PC-9 (cell line): ENCODE measurements at regions not wholly inside any gene's neighbourhood (a gene's known extent, or its start where the extent isn't known, plus 50 kb on each side); places are given as distances from the start of the nearest gene placed in this dataset.

Experiments used
- BruUV-seq: library from RNA; stranded (reverse); fragments of 400-500 nt; replicated peaks from 2 replicates; lab custom pipeline; 2021; lab: Mats Ljungman, UMichigan
- CTCF ChIA-PET: fragments of 300-600 bp; sonication (Branson Sonifier 250); formaldehyde crosslinking; loops from one replicate; lab custom pipeline; 2022; ENCODE audit warnings: antibody characterized with exemption; lab: Charles Lee
- POLR2A ChIA-PET: fragments of 300-600 bp; sonication (Branson Sonifier 250); formaldehyde crosslinking; loops from one replicate; lab custom pipeline; 2022; ENCODE audit warnings: antibody characterized with exemption; ENCODE audit not compliant: unreplicated experiment; lab: Charles Lee
- DNase-seq, 2 experiments: peaks; one replicate each; pipeline versions ENCODE4 v3.0.0 to v3.0.0-alpha.2; 2015 to 2022; ENCODE audit warnings: mixed read lengths in 1 of 2
- H2AFZ ChIP-seq: fragments of 200-600 bp; sonication (generic); 2 replicates; pipeline ENCODE4 v1.8.1; 2017; ENCODE audit warnings: antibody characterized with exemption
- H3F3A ChIP-seq: fragments of 200-600 bp; sonication (generic); 2 replicates; pipeline ENCODE4 v1.8.1; 2017; ENCODE audit warnings: antibody characterized with exemption, mild to moderate bottlenecking, low read depth; ENCODE audit not compliant: insufficient read depth
- H3K27ac ChIP-seq: fragments of 200-600 bp; sonication (generic); 2 replicates; pipeline ENCODE4 v1.6.1; 2016; ENCODE audit warnings: mixed run types
- H3K27me3 ChIP-seq: fragments of 200-600 bp; sonication (generic); 2 replicates; pipeline ENCODE4 v1.6.1; 2016; ENCODE audit warnings: low read depth, mixed run types; ENCODE audit not compliant: insufficient read depth
- H3K36me3 ChIP-seq: fragments of 200-600 bp; sonication (generic); 2 replicates; pipeline ENCODE4 v1.6.1; 2016; ENCODE audit warnings: low read depth, mixed run types
- H3K4me1 ChIP-seq: fragments of 200-600 bp; sonication (generic); replicated peaks from 2 replicates; pipeline ENCODE4 v1.6.1; 2016; ENCODE audit warnings: mixed run types; ENCODE audit not compliant: insufficient read depth
- H3K4me2 ChIP-seq: fragments of 200-600 bp; sonication (generic); 2 replicates; pipeline ENCODE4 v1.6.1; 2017; ENCODE audit warnings: mixed run types
- H3K4me3 ChIP-seq: fragments of 200-600 bp; sonication (generic); 2 replicates; pipeline ENCODE4 v1.6.1; 2016; ENCODE audit warnings: mixed run types
- H3K79me2 ChIP-seq: fragments of 200-600 bp; sonication (generic); 2 replicates; pipeline ENCODE4 v1.6.1; 2017; ENCODE audit warnings: low read depth, mixed run types
- H3K9me2 ChIP-seq: fragments of 200-600 bp; sonication (generic); 2 replicates; pipeline ENCODE4 v1.8.1; 2017; ENCODE audit warnings: mild to moderate bottlenecking; ENCODE audit not compliant: insufficient read depth
- H3K9me3 ChIP-seq: fragments of 200-600 bp; sonication (generic); 2 replicates; pipeline ENCODE4 v1.8.1; 2016; ENCODE audit warnings: low read depth; ENCODE audit not compliant: insufficient read depth
- H4K20me1 ChIP-seq: fragments of 200-600 bp; sonication (generic); 2 replicates; pipeline ENCODE4 v1.8.1; 2017; ENCODE audit not compliant: insufficient read depth
- CTCF ChIP-seq: fragments of 200-600 bp; sonication (generic); conservative IDR thresholded peaks from 2 replicates; pipeline ENCODE4 v1.6.1; 2017; ENCODE audit warnings: mixed run types, antibody characterized with exemption, mild to moderate bottlenecking, moderate library complexity
- EZH2 ChIP-seq: fragments of 200-600 bp; sonication (generic); IDR thresholded peaks from 2 replicates; pipeline ENCODE4 v1.8.0; 2017; ENCODE audit warnings: antibody characterized with exemption, low read depth
- intact Hi-C: fragments of 100-400 bp; cut with micrococcal nuclease; formaldehyde crosslinking; loops from one replicate; pipeline ENCODE4 v1.10.0; 2022; ENCODE audit not compliant: unreplicated experiment

GRCh38 chr18:37920865-37921264 lies 355.3 kb upstream of the CELF4 start:
- Histone ChIP-seq H4K20me1 (no peaks in the 10 kb centered on the region), H3K36me3 (no peaks in the 10 kb centered on the region), H3F3A (no peaks in the 10 kb centered on the region), H3K9me2 (no peaks in the 10 kb centered on the region), H3K27ac (no peak overlapping the region), H3K9me3 (no peaks in the 10 kb centered on the region), H3K27me3 (no peaks in the 10 kb centered on the region), H3K4me2 (no peak overlapping the region), H3K4me1 (no peaks in the 10 kb centered on the region), H3K4me3 (no peak overlapping the region), H2AFZ (no peak overlapping the region), H3K79me2 (no peaks in the 10 kb centered on the region)
- intact Hi-C loops = no loop called here
- TF ChIP-seq CTCF = no peak
- TF ChIP-seq EZH2 = no peak
- BruUV-seq = no TSS peak
- POLR2A ChIA-PET = no interaction called here
- CTCF ChIA-PET = no interaction called here
- DNase-seq = no peak

GRCh38 chr18:37913051-37913450 lies 347.5 kb upstream of the CELF4 start:
- no peaks in the 10 kb centered on the region for H3K9me2 ChIP-seq
- H3K79me2 ChIP-seq = no peaks in the 10 kb centered on the region
- H3K4me1 ChIP-seq = no peaks in the 10 kb centered on the region
- no peaks in the 10 kb centered on the region for H3K36me3 ChIP-seq
- ChIA-PET CTCF (no interaction called here), POLR2A (no interaction called here)
- no peak overlapping the region for H3K27ac ChIP-seq
- intact Hi-C loops = no loop called here
- TF ChIP-seq CTCF (no peak), EZH2 (no peak)
- no TSS peak for BruUV-seq
- no peak overlapping the region for H3K4me3 ChIP-seq
- H2AFZ ChIP-seq = no peak overlapping the region
- no peak for DNase-seq
- no peaks in the 10 kb centered on the region for H3K9me3 ChIP-seq
- no peaks in the 10 kb centered on the region for H3K27me3 ChIP-seq
- no peaks in the 10 kb centered on the region for H4K20me1 ChIP-seq
- no peak overlapping the region for H3K4me2 ChIP-seq
- H3F3A ChIP-seq = no peaks in the 10 kb centered on the region

GRCh38 chr18:37902344-37902743 lies 336.7 kb upstream of the CELF4 start:
- no peaks in the 10 kb centered on the region for H3K79me2 ChIP-seq
- no peak for DNase-seq
- no peaks in the 10 kb centered on the region for H3F3A ChIP-seq
- ChIA-PET POLR2A (no interaction called here), CTCF (no interaction called here)
- no peaks in the 10 kb centered on the region for H3K9me3 ChIP-seq
- no peaks in the 10 kb centered on the region for H4K20me1 ChIP-seq
- H3K27me3 ChIP-seq = no peaks in the 10 kb centered on the region
- BruUV-seq = no TSS peak
- no peak overlapping the region for H3K4me3 ChIP-seq
- H3K4me1 ChIP-seq = no peaks in the 10 kb centered on the region
- H2AFZ ChIP-seq = no peak overlapping the region
- H3K36me3 ChIP-seq = no peaks in the 10 kb centered on the region
- H3K27ac ChIP-seq = no peak overlapping the region
- H3K9me2 ChIP-seq = no peaks in the 10 kb centered on the region
- no peak for TF ChIP-seq EZH2
- no peak for TF ChIP-seq CTCF
- intact Hi-C loops = no loop called here
- no peak overlapping the region for H3K4me2 ChIP-seq
